HG03565 (cell line): ENCODE measurements at regions not wholly inside any gene's neighbourhood (a gene's known extent, or its start where the extent isn't known, plus 50 kb on each side); places are given as distances from the start of the nearest gene placed in this dataset.
"Not testable (repeated sequence)": the region's sequence is repeated elsewhere in the genome, so short reads cannot be mapped to it uniquely, and the experiment has no call there.

Experiments
- ATAC-seq: cut with Tn5 transposase; IDR thresholded peaks from one replicate; pipeline ENCODE4 v1.9.1; 2021; ENCODE audit warnings: mild to moderate bottlenecking, moderate library complexity; ENCODE audit not compliant: unreplicated experiment

DNA sequence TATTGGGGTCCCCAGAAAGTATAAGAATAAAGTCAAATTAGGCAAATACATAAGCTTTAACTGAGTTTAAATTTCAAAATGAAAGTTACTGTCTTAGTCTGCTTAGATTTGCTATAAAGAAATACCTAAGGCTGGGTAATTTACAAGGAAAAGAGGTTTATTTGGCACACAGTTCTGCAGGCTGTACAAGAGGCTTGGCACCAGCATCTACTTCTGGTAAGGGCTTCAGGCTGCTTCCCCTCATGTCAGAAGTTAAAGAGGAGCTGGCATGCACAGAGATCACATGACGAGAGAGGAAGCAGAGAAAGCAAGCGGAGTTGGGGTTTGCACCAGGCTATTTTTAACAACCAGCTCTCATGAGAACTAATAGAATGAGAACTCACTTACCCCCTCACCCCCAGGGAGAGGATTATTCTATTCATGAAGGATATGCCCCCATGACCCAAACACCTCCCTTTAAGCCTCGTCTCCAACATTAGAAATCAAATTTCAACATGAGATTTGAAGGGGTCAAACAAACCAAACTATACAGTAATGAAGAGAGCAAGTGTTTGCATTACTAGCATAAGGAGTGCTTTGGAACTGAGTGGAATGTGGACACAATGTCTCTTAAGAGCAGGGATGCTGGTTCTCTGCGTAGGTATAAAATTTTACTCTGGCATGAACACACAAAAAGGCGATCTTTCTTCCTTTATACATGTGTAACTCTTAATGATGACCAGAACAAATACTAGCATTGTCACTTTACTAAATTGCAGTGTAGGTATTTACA, 292.8 kb upstream of the PMFBP1 start:
- no peak for ATAC-seq

DNA sequence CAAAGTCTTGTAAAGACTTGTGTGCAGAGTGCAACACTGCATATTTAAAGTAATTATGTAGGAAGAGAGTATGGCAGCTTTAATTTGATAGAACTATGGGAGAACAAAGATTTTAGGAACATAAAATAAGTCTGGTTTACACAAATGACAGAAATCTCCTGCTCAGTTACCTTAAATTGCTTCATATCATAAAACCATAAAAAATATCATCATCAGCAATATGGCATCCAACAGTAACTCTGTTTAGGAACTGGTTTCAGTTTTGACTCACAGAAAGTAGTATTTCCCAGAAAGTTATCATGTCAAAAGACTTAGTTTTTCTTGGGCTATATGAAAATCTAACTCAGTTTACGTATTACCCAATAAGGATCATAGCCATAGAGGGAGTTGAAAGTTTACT, 292.1 kb upstream of the PMFBP1 start:
- ATAC-seq, result no peak

DNA sequence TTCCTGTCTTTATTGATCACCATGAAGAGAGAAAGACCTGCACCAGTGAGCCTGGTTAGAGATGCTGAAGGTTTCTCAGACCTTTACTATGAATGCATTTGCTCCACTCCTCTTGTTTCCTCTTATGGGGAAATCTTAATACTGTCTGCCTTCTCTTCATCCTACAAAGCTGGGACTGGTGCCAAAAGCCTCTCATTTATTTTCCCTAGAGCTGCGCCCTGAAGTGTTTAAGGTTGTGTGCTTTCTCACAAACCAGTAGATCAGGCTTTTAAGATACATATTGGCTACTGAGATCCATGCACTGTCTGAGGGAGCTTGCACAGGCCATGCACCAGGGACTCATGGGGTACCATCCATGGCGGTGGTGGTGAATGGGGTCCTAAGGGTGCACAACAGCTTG, 286.1 kb upstream of the PMFBP1 start:
- no peak for ATAC-seq

DNA sequence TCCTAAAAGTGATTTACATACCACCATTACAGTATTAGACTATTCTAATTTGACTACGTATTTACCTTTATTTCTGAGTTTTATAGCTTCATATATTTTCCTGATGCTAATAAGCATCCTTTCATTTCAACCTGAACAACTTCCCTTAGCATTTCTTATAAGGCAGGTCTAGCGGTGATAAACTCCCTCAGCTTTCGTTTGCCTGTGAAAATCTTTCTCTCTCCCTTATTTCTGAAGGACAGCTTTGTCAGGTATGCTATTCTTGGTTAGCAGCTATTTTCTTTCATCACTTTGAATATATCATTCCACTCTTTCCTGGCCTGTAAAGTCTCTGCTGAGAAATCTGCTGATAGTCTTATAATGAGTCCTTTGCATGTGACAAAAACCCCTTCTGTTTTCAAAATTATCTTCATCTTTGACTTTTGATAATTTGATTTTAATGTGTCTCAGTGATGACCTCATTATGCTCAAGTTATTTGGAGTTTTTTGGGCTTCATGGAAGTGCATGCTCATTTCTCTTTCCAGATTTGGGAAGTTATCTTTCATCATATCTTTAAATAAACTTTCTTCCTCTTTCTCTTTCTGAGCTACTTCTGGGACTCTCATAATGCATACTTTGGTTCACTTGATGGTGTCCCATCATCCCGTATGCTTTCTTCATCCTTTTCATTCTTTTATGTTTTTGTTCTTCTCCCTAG, 285.4 kb upstream of the PMFBP1 start:
- no peak for ATAC-seq

DNA sequence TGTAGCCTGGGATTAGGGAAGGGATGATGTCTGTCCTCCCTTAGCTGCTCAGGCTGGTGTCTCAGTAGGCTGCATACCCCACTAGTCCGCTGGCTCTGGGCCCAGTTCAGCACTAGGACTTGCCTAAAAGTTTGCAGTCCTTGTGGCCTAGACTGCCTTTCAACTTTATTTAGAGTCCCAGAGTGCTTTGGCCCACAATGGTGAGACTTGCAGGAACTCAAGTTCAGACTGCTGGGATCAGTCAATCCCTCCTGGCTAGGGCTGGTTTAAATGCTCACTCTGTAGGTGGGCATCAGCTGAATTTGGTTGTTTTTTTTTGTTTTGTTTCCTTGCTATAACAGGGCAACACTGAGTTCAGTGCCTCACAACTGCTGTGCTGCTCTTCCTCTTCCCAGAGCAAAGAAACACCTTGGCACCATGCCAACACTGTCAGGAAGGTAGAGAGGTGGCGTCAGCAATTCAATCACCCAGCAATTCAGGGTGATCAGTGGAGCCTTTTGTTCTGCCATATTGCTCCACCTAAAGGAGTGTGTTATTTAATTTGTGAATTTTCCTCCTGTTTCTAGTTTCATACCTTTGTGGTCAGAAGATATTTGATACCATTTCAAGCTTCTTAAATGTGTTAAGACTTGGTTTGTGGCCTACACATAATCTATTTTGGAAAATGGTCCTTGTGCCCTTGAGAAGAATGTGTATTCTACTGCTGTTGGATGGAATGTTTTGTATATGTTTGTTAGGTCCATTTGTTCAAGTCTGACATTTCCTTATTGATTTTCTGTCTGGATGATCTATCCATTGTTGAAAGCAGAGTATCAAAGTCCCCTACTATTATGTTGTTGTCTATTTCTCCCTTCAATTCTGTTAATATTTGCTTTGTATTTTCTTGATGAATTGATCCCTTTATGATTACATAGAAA, 284.0 kb upstream of the PMFBP1 start:
- no peak for ATAC-seq

DNA sequence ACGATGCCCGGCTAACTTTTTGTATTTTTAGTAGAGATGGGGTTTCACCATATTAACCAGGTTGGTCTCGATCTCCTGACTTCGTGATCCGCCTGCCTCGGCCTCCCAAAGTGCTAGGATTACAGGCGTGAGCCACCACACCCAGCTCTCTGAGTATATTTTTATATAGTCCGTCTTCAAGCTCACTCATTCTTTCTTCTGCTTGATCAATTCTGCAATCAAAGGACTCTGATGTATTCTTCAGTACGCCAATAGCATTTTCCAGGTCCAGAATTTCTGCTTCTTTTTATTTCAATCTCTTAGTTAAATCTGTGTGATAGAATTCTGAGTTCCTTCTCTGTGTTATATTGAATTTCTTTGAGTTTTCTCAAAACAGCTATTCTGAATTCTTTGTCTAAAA, 281.9 kb upstream of the PMFBP1 start:
- not testable (repeated sequence) for ATAC-seq

DNA sequence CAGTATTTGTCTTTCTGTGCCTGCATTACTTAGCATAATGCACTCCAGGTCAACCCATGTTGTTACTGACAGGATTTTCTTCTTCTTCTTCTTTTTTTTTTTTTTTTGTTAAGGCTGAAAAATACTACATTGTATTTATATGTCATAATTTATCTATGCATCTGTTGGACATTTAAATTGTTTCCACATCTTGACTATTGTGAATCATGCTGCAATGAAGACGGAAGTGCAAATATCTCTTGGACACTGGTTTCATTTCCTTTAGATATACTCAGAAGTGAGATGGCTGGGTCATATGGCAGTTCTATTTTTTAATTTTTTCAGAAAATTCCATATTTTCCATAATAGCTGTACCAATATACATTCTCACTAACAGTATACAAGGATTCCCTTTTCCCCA, 272.7 kb upstream of the PMFBP1 start:
- ATAC-seq, result no peak

DNA sequence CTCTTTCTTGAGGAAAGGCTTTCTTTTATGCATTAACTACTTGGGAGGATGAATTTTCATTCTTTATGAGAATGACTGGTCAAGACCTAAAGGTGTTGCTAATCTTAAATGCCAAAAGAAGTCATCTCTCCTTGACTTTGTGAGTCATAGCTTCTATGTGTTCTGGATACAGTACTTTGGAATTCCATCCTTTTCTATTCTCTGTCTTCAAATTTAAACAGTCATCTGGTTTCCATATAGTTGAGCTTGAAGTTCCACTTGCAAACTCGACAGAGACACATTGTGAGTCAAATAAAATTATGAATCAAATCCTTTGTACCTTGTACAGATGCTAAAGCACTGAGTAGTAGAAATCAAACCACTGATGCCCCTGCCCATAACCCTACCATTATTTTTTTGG, 271.9 kb upstream of the PMFBP1 start:
- no peak for ATAC-seq

DNA sequence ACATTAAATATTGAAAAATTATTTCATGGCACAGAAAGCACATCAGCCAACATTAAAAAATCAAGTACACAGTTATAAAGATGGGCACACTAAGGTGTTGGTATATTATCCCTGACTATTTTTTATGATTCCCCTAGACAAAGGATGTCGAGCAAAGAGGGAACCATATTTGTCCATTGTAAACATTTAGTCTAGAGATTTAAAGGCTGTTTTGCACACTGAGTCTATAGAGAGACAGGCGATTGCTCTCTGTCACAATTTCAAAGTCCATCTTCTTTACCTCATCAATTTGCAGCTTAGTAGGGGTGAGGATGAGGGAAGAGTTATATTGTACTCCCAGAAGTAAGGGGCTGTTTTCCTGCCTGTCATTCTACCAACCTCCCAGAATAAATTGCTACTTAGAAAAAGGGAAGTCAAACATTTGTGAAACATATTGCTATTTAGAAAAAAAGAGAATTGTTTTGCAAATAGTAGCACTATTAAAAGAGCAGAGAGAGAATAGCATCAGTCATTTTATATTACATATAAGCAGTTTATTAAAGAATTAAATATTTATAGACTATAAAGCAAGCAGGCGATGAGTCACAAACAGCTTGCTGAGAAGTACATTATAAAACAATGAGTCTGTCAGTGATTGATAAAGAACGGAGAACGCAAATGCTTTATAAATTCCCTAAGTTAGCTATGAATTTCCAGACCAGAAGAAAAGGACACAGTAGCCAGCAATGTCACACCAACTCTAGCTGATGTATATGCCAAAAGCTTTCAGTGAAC, 270.6 kb upstream of the PMFBP1 start:
- ATAC-seq, result no peak

DNA sequence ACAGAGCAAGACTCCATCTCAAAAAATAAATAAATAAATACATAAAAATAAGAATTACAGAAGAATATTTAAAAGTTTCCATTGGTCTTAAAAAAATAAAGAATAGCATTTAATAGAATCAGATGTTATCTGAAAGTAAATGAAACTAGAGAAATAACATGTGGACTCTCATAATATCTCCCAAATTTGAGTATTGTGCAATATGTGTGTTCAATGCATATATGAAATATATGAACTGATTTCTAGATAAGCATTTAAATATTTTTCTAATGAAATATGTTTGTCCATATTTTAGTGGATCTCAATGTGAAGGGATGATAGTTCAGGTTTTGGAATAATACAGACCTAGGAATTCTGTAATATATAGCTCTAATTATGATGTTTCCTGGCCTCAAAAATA, 265.9 kb upstream of the PMFBP1 start:
- ATAC-seq, result no peak

DNA sequence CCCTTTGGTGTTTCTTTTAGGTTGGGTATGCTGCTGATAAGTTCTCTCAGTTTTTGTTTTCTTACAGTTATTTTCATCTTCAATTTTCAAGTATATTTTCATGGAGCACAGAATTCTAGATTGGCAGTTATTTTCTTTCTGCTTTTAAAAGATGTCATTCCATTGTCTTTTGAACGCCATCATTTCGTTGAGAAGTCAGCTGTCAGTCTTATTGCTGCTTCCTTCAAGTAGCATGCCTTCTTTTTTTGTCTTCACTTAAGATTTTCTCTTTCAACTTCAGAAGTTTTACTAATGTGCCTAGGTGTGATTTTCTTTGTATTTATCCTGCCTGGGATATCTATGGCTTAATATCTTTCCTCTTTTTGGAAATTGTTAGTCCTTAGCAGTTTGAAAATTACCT, 262.2 kb upstream of the PMFBP1 start:
- no peak for ATAC-seq

DNA sequence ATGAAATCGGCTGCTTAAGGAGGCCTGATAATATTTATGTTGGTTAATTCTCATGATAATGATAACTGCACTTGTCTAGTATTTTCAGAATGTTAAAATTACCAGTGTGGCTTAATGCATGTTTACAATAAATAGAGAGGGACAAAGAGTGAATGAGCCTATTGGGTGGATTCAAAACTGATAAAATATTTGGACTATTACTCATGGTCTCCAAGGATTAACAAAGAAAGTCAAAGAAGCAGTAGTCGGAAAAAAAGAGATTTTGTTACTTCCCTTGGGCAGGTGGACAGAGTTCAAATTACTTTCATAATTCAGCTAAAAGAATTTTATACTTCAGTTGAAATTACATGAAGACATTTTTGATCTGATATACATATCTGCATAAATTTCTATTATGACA, 258.2 kb upstream of the PMFBP1 start:
- no peak for ATAC-seq

DNA sequence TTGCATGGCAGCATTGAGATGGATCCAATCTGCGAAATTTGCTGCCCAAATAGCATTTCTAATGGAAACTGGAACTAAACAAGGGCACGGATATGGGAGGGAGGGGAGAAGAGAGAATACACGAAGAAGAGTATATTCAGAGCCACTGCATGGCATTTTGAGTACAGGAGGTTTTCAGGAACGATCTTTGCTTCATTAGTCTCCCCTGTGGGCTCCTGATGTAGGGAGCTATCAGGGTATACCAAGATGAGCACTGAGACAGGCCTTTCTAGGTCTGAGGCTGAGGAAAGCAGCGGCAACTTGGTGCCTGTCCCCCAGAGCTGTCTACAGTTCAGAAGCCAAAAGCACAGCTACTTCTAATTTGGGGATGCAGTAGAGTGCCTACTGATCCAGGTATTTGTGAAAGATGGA, 257.7 kb upstream of the PMFBP1 start:
- no peak for ATAC-seq

DNA sequence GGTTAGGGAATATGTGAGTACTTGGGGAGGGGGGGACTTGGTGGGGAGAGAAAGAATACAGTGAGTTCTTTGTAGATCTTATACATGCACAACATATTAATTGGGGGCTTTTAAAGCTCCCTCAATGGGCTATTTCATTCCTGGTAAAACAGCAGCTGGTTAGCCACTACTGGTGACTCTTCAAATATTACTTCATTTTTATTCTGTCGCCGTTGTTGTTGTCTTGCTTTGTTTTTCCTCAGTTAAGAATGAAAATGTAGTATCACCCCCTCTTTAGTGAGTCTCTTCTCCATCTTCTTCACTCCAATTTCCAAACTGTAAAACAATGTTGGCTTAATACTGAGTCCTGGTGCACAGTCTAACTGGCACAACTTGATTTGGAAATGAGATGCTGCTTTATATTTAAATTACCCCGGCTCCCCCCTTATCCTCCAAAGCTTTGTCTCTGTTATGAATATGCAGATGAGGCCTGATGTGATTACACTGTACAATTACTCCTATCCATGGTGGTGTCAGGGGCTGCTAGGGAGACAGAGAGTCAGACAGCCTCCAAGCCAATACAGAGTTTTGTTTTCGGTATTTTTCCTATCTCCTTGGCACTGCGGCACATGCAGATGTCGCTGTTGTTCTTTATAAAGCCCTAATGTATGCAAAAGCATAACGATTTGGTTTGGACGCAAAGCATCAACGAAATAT, 256.9 kb upstream of the PMFBP1 start:
- ATAC-seq, result no peak

DNA sequence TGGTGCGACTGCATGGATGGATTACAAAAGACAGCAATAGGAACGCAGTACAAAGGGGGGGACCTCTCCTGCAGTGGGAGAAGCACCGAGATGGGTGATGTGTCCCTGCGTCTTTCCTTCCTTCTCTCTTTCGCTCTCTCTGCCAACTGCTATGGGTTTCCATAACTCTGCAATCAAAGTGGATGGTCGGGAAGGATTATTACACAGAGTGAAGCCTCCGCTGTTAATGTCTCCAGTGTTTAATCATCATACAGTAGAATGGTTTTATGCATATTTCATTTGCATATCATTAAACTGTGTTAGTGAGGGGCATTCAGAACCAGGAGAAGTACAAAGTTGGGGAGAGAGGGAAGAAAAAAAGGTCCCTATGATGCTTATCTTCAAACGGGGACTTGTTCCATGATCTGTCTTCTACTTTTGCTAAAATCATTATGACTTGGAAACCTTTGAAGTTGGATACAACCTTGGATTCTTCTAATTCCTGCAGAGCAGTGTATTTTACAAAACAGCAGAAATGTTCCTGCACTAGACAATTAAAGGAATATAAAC, 255.9 kb upstream of the PMFBP1 start:
- ATAC-seq, result no peak

DNA sequence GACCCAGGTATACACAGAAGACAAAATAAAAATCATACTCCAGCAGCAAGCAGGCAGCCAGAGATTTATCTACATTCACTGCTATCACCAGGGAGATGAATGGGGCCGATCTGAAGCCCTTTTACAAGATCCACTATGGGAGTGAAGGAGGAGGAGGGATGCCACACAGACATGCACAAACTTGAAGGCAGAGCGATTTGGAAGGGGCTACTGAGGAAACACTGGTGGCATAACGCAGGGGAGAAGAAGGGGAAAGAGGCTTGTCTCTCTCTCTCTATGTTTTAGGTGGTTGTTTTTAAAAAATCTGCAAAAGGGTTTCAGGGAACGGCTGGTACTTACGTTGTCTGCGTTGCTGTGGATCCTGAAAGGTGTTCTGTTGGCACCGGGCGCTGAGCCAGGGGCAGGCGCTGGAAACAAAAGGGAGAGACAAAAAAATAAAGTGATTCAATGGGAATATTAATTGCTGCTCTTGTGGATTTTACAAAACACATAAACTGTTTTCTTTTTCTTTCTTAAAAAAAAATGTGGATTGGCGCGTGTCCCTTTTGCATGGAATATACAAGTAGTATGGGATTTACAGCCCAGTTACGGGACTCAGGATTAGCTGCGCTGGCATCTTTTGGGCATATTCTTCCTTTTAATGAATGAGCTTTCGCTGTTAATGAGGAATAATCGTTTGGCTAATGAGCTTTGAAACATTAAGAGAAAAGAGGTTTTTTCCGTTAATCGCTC, 255.3 kb upstream of the PMFBP1 start:
- no peak for ATAC-seq

DNA sequence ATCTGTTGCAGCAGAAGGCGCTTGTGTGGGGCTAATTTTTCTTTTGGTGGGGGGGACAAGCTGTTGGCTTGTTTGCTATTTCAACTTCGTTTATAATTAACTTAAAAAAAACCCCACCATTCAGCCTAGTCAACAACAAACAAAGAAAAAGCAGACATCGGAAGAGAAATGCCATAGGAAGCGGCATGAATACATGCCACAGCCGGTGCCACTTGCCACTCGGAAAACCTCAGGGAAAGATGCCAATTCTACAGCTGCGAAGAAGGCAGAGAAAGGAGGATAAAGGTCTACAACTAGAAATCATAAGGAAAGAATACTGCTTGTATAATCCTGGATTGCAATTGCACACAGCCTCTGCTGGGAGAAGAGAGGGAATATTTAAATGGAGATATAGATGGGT, 254.4 kb upstream of the PMFBP1 start:
- no peak for ATAC-seq

DNA sequence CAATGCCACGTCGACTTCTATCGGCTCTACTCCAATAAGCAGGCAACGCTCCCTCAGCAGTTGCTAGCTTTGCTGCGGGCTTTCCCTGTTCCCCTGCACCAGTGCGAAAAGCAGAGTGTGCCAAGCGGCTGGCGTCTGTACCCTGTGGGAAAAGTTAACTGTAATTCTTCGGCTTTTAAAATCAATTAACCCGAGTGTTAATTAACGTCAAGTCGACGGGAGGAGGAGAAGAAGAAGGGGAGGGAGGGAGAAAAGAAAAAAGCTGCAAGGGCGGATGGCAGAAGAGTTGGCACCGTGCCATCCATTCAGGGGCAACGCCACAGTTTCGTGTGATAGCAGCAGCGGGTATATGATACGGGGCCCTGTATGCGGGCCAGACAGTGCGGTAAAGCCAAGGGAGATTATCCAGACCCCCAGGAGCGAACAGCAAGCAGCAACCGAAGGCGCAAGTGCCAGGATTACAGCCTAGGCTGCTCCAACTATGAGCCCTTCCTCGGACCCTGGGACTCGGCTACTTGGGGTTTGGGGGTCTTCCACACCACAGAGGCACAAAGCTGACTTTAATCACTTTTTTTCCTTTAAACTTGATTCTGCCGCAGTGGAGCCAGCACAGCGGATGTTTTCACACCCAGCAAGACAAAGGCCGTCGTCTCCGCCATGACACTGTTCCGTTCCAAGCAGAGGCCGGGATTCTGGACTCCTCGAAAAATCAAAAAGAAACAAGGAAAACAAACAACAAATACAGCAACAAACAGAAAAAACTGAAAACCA, 253.8 kb upstream of the PMFBP1 start:
- ATAC-seq, result no peak

DNA sequence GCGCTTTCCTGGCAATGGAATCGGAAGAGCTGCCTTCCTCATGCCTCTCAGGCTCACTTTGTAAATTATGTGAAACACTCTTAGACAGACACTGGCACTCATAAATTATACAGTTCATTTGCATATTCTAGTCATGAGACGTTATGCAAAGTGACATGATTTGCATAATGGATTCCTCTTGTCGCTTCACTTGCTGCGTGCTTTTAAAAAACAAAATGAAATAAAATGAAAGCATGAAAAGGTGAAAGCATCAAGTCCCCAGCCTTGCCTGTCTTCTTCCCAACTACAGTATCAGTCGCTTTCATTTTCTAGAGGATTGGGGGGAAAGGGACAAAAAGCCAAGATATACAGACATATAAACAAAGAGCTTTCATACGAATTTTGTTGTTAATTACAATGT, 252.8 kb upstream of the PMFBP1 start:
- ATAC-seq, result no peak
